COLO668 (cell line): ENCODE measurements at regions not wholly inside any gene's neighbourhood (a gene's known extent, or its start where the extent isn't known, plus 50 kb on each side); places are given as distances from the start of the nearest gene placed in this dataset.

ENCODE experiments used
- DNase-seq: peaks from one replicate; lab custom pipeline; 2025; ENCODE audit not compliant: unreplicated experiment; lab: John Stamatoyannopoulos, UW

DNA sequence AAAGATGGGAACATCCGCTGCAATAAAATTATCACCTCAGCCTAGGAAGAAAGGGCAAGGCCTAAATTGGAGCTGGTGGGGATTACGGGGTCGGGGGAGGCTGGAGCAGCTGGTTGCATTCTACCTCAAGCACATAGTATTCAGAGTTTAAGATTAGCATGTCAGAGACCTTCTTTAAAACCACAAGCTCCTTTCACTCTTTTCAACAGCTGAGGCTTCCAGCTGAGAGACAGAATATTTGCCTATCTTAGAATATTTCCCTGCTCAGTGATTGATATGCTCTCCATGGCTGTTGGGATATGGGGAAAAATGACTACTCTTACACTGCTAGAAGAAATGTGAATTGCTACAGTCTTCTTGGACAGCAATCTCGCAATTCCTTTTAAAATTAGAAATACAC lies 248.6 kb downstream of the TBX15 start:
- no peak for DNase-seq

GRCh38 chr1:118736322-118736721 lies 251.8 kb downstream of the TBX15 start:
- DNase-seq = no peak

DNA sequence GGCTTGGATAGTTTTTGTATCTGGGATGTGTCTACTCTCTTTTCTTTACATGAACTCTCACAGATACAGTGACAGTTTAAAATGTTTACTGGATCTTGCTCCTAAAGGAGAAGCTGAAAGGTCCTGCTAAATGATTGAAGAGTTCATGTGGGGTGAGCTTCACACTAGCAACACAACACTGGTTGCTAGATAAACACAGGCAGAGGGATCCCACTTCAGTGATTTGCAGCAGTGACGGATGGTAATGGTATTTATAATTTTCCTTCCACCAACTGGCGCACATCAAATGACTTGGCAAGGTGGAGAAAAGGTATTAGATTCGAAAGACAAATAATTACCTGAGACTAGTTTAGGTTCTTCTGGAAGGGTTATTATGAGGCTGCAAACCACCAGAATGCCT lies 270.2 kb downstream of the TBX15 start:
- no peak for DNase-seq

GRCh38 chr1:118716775-118717174 lies 271.4 kb downstream of the TBX15 start:
- no peak for DNase-seq

- no peak for DNase-seq
Measured at GRCh38 chr1:118711356-118711755, 276.8 kb downstream of the TBX15 start.

DNA sequence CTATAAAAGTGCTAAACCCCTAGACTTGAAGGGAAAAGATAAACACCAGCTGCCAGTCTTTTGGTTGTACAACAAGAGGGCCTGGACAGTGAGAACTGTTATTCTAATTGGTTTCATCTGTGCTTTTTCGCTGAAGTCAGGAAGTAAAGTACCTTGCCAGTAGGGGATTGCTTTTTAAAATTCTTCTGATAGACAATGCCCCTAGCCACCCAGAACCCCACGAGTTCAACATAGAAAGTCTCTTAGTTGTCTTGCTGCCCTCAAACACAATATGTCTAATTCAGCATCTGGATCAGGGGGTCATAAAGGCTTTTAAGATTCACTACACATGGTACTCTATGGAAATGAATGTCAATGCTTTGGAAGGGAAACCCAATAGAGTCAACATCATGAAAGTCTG lies 289.2 kb downstream of the TBX15 start:
- no peak for DNase-seq

DNA sequence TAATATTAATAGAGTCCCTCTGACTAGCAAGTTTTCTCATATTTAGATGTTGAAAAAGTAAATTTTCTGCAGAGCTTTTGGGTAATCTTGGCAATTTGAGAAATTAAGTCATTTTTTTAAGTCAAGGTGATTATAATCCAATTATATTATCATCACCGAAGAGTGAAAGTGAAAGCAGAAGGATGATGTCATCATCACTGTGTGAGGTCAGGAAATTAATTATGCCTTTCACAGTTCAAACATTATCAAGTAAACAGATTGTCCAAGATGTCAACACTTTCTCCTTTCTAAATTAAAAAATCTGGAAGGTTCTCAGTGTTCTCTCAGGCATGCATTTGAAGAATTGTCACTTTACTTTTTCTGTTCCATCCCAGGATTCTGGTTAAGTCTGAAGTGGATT lies 296.0 kb downstream of the TBX15 start:
- DNase-seq = no peak

- DNase-seq = no peak
Measured at GRCh38 chr1:118688891-118689290, 299.3 kb downstream of the TBX15 start.

DNA sequence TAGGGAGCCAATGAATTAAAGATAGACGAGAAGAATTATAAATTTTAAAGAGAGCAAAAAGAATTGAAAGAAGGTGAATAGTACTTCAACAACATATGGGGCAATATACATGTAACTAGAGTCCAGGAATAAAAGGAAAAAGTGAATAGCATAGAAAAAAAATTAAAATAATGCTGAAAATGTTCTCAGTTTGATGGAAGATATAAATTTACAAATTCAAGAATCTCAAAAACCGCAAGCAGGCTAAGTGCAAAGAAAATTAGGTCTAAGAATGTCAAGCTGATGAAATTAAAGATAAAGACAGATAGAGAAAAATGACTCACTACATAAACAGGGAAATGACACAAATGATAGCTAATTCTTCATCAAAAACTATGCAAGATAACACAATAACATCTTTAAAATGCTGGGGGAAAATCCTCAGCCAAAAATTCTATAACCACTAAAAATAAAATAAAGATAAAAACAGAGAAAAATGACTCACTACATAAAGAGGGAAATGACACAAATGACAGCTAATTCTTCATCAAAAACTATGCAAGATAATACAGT lies 326.3 kb downstream of the TBX15 start:
- DNase-seq = no peak

- DNase-seq = no peak
Measured at GRCh38 chr1:118660769-118661168, 327.4 kb downstream of the TBX15 start.

GRCh38 chr1:118659646-118660045 lies 328.5 kb downstream of the TBX15 start:
- no peak for DNase-seq

- DNase-seq = no peak
Measured at GRCh38 chr1:118650107-118650807, 337.9 kb downstream of the TBX15 start.

GRCh38 chr1:118649369-118650106 lies 338.6 kb downstream of the TBX15 start:
- no peak for DNase-seq

DNA sequence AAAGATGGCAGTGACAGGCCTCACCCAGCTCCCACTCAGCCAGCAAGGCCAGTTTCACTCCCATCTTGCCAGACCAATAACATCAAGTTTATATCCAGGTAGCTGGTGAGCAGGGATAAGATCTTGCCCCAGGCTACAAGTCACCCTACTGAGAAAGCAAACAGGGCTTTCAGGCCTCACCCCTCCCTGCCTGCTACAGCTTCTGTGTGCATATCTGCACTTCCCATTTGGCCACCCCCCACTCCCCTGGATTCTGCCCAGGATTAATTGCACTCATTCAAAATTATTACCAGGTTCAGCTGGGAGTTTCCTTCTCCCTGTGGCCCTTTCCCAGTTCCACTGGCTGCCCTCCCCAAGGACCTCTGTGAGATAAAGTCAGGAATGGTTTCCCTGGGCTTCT lies 352.1 kb downstream of the TBX15 start:
- no peak for DNase-seq

DNA sequence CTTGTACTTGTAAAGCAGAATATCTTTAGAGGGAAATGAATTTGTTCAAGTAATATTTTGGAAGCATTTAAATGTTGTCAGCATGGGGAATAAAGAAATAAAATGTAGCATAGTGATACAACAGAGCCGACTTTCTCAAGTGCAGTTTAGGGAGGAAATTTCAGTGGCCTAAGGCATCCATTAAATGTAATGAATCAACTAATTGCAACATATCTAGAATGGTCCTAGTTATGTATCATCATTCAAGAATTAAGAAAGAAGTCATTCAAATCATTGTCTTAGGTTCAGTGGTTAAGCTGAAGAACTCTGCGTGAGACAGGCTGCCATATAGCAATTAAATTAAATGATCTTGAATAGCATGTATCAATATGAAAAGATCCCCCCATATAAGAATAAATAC lies 360.7 kb downstream of the TBX15 start:
- DNase-seq = no peak

DNA sequence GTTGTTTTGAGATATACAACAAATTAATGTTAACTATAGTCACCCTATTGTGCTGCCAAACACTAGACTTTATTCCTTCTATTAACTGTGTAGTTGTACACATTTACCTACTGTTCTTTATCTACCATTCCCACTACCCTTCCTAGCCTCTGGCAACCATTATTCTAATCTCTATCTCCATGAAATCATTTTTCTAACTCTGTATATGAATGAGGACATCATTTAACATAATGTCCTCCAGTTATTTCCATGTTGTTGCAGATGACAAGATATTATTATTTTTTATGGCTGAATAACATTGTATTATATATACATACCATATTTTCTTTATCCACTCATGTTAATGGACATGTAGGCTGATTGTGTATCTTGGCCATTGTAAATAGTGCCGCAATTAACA lies 366.3 kb downstream of the TBX15 start:
- no peak for DNase-seq

DNA sequence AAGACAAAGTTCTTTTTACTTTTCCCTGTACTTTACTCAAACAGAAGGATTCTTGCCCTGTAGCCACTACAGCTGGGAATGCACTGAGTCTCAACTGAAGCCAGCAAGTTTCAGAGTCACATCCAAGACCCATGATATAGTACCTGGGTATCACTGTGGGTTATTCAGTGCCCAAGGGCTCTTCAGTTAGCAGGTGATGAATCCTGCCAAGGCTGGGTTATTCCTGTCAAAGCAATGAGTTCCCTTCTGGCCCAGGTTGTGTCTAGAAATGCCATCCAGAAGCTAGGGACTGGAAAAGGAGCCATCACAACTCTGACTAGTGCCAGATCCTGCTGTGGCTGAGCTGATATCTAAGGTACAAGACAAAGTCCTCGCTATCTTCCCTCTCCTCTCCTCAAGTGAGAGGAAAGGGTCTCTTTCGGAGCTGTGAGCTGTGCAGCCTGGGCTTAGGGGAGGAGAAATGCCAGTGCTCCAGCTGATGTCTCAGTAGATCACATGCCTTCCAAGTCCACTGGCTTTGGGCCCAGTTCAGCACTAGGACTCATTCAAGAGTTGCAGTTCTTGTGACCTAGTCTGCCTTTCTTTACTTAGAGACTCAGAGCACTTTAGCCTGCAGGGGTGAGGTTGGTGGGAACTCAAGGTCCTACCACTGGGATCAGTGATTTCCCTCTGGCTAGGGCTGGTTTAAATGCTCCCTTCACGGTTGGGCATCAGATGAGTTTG lies 369.4 kb downstream of the TBX15 start:
- DNase-seq = no peak

GRCh38 chr1:118617916-118618315 lies 370.2 kb downstream of the TBX15 start:
- DNase-seq = no peak

- no peak for DNase-seq
Measured at GRCh38 chr1:118615066-118615465, 373.1 kb downstream of the TBX15 start.

DNA sequence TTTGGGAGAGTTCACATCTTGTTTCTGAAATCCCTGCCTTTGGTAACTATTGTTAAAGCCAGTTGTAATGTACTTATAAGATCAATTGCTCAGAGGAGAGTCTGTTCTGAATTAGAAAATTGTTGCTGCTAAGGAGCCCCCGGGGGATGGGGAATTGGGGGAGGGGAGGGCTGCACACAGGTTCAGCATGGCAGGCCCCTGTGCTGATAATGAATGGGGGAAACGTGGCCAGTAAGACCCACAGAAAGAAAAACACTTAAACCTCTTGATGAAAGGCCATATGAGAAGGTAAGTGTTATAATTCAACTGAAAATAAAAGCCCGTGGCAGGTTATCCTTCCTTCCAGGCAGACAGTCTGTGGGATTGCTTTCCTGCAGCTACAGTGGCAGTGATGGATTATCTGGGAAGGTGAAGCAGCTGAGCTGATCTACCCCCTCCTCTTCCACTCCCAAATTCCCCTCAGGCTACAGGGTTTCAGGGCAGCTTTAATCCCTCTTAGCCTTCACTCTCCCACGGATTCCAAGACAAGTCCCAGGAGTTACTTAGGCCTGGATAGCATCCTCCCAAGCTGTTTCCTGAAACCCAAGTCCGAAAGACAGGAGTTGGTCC lies 398.8 kb downstream of the TBX15 start:
- DNase-seq = no peak

DNA sequence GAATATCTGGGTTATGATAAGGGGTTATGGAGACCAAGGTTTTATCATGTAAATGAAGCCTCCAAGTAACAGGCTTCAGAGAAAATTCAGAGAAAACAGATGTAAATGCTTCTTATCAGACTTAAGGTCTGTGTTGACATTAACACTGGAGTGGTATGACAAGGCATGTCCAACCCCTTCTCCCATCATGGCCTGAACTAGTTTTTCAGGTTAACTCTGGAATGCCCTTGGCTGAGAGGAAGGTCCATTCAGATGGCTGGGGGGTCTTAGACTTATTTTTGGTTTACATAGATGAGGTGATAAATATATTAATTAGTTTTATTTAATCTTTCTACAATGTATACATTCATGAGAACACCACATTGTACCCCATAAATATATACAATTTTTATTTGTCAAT lies 399.6 kb downstream of the TBX15 start:
- no peak for DNase-seq
